ENCODE measurements at regions not wholly inside any gene's neighbourhood (a gene's known extent, or its start where the extent isn't known, plus 50 kb on each side); places are given as distances from the start of the nearest gene placed in this dataset.
A peak's percentile ranks its signal among the peaks of the same experiment; 100 is the strongest.
"Not testable (repeated sequence)": the region's sequence is repeated elsewhere in the genome, so short reads cannot be mapped to it uniquely, and the experiment has no call there.

DNA sequence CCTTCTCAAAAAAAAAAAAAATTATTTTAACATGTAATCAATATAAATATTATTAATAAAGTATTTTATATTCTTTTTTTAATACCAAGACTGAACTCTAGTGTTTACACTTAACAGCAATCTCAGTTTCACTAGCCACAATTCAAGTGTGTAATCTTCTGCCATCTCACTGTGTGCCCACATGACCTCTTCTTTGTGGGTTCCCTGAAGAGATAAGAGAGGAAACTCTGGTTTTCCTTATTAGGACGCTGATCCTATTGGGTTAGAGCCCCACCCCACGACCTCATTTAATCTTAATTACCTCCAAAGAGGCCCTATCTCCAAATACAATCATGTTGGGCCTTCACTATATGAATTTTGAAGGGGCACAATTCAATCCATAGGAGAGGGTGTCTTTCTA is 177.6 kb downstream of the STK31 start:
- no peak for DNase-seq

DNA sequence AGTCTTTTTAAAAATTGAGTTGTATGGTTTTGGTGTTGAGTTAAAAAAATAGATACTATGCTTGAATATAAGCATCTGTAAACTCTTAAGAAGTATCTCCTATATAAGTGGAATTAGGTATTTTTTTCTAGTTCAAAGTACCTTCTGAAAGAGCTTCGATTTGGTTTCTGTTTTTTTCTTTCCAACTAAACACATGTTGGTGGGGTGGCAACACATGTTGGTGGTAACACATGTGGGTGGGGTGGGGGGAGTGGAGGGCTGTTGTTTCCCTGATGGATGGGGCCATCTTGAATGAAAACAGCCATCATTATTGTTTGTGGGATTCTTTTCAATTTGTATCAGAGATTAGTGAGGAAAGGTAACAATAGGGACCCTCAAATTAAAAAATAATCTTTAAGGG is 178.9 kb downstream of the STK31 start:
- DNase-seq, result no peak

DNA sequence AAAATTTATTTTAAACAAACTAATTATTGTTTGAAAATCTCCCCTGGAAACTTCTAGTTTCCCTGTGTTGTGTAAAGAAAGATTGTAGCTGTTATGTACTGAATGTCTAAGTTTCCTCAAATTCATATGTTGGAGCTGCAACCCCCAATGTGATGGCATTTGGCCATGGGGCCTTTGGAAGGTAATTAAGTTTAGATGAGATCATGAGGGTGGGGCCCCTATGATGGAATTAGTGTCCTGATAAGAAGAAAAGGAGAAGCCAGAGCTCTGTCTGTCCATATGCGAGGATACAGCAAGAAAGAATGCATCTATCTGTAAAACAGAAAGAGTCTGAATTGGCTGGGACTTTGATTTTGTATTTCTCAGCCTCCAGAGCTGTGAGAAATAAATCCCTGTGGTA is 179.5 kb downstream of the STK31 start:
- no peak for DNase-seq

DNA sequence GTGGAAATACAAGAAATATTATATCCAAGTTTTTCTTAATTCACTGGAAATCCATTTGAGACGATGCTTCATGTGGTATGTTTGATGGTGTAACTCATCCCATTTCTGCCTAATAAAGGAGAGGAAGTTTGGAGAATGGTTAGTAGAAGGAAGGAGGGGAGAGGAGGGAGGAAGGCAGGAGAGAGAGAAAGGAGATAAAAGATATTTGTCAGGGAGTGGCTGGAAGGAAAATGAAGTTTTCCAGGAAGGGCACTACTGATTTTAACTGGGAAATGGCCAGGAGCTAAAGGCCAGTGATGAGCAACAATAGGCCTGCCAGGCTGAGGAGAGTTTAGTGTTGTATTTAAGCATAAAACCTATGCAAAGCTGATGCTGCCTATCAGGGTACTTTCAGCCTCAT is 182.0 kb downstream of the STK31 start:
- no peak for DNase-seq

- DNase-seq, result no peak
These were observed 183.3 kb downstream of the STK31 start for GRCh38 chr7:23893176-23893941.

GRCh38 chr7:23893942-23894891 is 184.2 kb downstream of the STK31 start:
- DNase-seq, result peak; percentile 4

DNA sequence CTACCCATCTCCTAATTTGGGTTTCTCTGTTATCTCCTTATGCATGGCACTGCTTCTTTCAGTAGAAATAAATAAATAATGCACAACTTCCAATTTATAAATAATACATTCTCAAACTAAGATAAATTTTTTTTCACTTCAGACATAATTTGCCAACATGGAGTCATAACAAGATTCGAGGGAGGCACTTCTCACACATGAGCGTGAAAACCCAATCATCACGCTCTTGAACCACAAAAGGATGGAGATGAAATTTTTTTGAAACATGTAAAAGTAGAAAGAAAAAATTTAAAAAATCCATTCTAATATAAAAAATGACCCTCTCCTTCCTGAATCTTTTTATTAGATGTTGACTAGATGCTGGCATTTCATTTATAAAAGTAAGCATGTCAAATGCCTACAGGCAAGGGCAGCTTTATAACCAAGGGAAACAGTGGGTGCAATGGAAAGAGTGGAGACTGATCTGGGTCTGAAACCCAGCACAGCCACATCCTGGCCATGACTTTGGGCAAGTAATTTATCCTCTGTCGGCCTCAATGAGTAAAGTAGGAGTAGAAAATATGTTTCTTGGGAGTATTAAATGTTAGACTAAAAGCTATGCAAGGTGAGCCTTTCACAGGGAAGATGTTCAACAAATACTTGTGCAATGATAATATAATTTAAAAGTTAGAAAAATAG is 185.0 kb downstream of the STK31 start:
- DNase-seq, result no peak

- no peak for DNase-seq
These were observed 185.7 kb downstream of the STK31 start for GRCh38 chr7:23895666-23896096.

DNA sequence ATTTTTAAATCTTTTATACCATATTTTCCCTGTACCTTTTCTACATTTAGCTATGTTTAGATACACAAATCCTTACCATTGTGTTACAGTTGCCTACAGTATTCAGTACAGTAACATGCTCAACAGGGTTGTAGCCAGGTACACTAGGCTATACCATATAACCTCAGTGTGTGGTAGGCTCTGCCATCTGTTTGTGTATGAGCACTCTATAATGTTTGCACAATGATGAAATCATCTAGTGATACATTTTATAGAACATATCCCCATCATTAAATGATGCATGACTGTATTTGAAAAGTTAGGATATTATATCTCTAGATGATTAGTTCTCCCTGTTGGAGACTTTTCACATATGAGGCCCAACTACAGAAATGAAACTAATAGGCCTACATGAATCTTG is 188.6 kb downstream of the STK31 start:
- DNase-seq, result no peak

GRCh38 chr7:23904901-23905300 is 194.9 kb downstream of the STK31 start:
- not testable (repeated sequence) for DNase-seq

DNA sequence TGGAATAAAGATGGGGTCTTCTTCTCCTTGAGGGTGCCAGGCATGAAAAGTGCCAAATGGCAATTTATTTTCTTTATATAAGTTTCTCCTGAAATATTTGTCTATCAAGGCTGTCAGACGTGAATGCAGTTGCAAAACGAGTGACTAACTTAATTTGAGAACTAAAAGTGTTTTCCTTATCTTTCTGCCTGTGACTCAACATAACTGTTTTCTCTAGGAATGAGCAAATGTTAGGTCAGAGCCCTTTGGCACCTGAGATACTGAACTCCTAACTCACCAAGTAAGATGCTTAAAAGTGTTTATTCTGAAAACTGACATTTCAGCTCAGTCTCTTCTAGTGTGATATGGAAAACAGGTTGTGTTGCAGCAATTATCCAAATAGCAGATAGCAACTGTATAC is 197.0 kb downstream of the STK31 start:
- no peak for DNase-seq

GRCh38 chr7:23909426-23909825 is 199.4 kb downstream of the STK31 start:
- no peak for DNase-seq

GRCh38 chr7:23912065-23912464 is 202.0 kb downstream of the STK31 start:
- no peak for DNase-seq

DNA sequence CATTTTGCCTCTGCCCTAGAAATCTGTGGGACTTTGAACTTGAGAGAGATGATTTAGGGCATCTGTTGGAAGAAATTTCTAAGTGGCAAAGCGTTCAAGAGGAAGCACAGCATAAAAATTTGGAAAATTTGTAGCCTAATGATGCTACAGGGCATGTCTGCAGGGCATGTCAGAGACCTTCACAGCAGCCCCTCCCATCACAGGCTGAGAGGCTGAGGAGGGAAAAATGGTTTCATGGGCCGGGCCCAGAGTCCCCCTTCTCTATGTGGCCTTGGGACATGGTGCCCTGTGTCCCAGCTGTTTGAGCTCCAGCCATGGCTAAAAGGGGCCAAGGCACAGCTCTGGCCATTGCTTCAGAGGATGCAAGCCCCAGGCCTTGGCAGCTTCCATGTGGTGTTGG is 203.0 kb downstream of the STK31 start:
- no peak for DNase-seq

GRCh38 chr7:23915236-23915635 is 205.2 kb downstream of the STK31 start:
- DNase-seq, result no peak

DNA sequence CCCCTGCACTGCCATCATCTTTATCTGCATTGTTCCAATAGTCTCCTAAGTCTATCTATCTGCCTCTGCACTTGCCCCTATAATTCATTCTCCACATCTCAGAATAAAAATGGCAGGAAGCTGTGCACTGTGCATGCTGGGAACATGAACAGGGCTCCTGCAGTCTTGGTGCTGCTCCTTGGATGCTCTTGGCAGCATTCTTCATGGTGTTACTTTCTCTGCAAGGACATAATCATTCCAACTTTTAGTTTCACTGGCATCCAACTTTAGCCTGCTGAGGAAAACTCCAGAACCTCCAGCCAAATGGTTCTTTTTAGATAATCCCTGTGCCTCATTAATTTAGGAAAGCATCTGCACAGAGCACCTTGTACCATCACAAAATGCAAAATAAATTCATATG is 208.3 kb downstream of the STK31 start:
- no peak for DNase-seq

GRCh38 chr7:23918856-23919255 is 208.8 kb downstream of the STK31 start:
- no peak for DNase-seq

GRCh38 chr7:23925088-23925487 is 215.1 kb downstream of the STK31 start:
- DNase-seq, result no peak

DNA sequence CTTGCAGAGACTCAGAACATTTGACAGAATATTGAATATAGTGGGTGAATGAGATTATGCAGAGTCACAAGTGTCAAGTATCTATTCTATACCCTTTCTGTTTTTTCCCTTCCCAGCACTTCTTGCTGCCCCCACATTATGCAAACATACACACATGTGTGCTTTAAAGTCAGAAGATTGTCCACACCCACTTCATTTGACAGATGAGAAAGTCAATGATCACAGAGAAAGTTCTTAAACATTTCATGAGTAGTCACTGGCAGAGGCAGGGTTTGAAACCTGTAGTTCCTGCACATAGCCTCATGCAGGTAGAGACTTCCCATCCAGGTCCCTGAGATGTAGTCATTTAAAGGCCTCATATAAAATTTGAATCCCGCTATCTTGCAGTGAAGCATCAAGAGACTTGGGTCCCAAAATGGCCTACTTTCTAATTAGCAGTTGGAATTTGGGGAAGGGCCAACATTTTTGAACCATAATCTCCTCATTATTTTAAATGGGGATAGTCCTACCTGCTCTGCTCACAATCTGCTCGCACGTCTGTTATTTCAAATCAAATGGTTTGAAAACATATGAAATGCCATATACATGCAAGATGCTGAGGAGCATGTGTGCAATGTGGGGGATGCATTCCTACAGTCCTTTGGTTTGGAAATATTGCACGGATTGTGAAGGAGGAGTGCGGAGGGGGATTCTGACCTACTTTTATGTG is 217.8 kb downstream of the STK31 start:
- DNase-seq, result no peak

- DNase-seq, result no peak
These were observed 218.4 kb downstream of the STK31 start for GRCh38 chr7:23928418-23928775.

GRCh38 chr7:23930312-23930711 is 220.3 kb downstream of the STK31 start:
- no peak for DNase-seq

GRCh38 chr7:23931633-23932032 is 221.6 kb downstream of the STK31 start:
- no peak for DNase-seq

DNA sequence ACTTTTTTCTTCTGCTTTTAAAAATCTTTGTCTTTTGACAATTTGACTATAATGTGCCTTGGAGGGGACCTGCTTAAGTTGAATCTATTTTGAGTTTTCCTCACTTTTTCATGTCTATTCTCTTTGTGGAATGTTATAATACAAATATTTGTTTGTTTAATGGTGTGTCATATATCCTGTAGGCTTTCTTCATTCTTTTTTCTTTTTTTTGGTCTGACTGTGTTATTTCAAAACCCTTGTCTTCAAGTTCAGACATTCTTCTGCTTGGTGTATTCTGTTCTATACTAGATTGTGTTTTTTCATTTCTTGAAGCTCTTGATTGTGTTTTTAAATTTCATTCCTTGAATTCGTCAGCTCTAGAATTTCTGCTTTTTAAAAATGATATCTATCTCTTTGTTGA is 228.2 kb downstream of the STK31 start:
- DNase-seq, result no peak

All from CD4-positive, alpha-beta T cell treated with Interleukin-17A for 1 hour (primary cell).